ENCODE measurements at regions not wholly inside any gene's neighbourhood (a gene's known extent, or its start where the extent isn't known, plus 50 kb on each side); places are given as distances from the start of the nearest gene placed in this dataset.

GRCh38 chr11:96758957-96759356 is 369.1 kb downstream of the JRKL start:
- no peak for TF ChIP-seq CTCF (IDR thresholded peaks at IDR 0.05)
- no peak for TF ChIP-seq POLR2A (IDR thresholded peaks at IDR 0.05)
